HG02852 (cell line): ENCODE measurements at regions not wholly inside any gene's neighbourhood (a gene's known extent, or its start where the extent isn't known, plus 50 kb on each side); places are given as distances from the start of the nearest gene placed in this dataset.

ENCODE experiments used
- ATAC-seq: cut with Tn5 transposase; IDR thresholded peaks from one replicate; pipeline ENCODE4 v1.9.1; 2021; ENCODE audit warnings: mild to moderate bottlenecking, moderate library complexity; ENCODE audit not compliant: unreplicated experiment

DNA sequence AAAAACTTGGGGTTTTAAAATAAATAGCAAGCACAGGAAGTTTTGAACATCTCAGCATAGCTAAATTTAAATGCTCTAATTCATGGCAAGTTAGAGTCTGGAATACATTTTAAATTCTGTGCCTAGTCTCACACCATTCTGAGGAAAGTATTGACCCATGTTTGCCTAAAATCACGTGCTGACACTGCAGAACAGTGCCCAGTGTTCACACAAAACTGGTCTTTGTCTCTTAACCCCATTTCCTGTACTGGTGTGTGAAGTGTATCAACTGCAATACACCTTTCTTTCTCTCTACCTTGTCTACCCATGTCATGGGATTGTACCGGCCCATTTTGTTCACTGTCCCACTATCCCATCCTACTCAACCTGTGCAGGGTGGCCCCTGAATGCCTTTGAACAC is 749.7 kb upstream of the POM121L12 start:
- no peak for ATAC-seq

DNA sequence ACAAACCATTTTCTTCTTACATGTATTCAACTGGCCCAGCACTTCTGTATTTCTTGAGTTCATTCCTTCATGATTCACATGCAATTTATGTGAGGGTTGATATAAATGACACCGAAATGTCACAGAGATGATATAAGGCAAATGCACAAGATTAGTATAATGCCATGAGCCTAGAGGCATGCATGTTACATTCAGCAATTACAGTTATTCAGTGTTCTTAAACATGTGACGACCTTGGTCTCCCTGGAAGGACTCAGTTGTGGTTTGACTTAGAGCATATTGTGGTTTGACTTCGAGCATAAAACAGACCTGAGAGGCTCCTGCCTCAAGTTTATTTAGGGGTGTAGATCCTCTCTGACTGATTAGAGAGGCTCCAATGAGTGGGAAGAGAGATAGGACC is 752.1 kb upstream of the POM121L12 start:
- no peak for ATAC-seq

DNA sequence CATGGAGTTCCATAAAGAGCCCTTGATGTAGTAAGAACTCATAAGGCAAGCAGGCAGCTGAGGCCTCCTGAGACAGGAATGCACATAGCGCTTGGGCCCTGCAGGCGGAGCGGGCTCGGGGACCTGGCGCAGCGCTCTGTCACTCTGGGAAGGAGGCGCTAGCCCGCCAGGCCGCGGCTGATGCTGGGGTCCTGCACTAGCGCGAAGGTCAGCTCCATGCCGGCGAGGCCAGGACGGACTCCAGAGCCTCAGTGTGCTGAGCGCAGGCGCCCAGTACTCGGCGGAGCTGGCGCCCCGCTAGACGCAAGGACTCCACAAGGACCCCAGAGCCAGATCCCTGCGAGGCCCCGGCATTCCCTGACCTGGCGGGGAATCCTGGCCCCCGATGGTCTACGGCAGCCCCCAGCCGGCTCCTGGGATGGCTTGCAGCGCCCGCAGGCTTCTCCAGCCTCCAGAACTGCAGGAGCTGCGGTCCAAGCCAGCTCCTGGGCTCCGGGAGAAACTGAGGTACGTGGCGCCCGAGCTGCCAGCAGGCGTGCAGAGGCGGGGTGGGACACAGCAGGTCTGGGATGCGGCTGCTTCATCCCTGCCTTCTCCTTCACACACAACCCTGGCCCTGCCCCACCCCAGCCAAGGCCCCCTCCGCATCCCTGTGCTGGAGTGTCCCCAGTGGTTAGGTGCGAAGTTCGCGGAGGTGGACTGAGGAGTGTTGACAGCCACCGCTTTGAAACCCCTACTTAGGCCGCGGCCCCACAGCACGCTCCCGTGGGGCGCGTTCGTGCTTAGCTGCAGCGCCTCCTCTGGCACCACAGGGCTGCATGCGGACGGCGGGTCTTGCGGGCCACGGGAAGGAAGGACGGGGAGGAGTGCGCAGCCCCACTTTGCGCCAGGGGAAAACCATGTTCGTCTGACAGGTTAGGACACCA is 761.5 kb upstream of the POM121L12 start:
- ATAC-seq, result no peak

- ATAC-seq, result no peak
These were observed 763.7 kb upstream of the POM121L12 start for GRCh38 chr7:52271703-52272102.

GRCh38 chr7:52270301-52270700 is 765.1 kb upstream of the POM121L12 start:
- no peak for ATAC-seq

DNA sequence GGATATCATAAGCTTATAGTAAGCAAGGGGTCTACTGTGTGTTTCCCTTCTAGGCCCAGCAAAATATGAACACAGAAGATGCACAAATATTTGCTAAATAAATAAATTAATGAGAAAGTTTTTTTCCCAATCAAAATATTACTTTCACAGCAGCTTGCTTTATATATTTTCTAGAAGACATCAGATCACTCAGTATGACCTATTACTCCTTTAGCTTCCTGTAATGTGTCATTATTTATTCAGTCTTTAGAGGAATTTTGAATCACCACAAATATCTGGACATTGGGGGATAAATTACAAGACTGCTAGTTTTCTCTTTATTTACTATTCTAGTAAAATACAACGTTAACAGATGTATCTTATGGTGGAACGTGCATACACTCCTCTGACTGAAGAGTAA is 765.8 kb upstream of the POM121L12 start:
- ATAC-seq, result no peak

GRCh38 chr7:52261057-52261456 is 774.4 kb upstream of the POM121L12 start:
- ATAC-seq, result no peak

DNA sequence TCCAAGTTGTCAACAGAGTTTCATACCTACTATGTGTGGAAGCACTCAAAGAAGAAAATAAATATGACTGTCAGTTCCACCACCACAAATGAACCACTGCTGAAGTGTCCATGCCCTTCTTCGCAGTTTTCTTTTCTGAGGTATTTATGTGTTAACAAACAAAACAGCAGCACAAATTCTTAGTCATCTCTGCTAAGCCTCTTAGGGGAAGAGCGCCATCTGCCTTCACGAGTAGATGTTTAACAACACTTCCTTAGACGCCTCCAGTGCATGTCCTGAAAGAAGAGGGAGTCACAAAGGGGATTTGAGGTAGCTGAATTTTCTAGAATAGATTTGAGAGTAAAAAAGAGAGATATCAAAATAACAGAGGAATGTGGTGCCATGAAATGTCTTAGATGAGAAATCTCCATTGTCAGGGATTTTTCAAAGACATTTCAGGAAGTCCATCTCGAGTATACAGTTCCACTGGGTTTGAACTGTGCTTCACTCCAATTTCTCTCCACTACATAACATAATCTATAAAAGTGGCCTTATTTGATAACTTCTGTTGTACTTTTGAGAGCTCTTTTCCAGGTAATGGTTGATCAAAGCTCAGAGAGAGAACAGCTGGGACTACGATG is 775.3 kb upstream of the POM121L12 start:
- ATAC-seq, result no peak

DNA sequence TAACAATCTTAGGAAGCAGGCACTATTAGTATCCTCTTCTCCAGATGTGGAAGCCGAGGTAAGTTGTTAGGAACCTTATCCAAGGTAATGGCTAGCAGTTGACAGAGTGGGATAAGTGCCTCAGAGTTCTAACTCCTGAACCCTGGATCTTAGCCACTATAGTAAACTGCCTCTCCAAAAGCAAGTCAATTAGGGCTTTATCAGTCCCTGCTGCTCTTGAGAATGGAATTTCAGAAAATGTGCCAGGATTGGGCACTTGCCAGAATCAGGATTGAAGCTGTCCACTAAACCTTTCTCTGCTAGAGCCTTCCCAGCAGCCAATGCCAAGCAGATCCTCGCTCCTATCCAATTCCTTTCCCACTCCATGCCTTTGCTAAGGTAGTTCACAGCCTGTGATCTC is 777.5 kb upstream of the POM121L12 start:
- ATAC-seq, result no peak

DNA sequence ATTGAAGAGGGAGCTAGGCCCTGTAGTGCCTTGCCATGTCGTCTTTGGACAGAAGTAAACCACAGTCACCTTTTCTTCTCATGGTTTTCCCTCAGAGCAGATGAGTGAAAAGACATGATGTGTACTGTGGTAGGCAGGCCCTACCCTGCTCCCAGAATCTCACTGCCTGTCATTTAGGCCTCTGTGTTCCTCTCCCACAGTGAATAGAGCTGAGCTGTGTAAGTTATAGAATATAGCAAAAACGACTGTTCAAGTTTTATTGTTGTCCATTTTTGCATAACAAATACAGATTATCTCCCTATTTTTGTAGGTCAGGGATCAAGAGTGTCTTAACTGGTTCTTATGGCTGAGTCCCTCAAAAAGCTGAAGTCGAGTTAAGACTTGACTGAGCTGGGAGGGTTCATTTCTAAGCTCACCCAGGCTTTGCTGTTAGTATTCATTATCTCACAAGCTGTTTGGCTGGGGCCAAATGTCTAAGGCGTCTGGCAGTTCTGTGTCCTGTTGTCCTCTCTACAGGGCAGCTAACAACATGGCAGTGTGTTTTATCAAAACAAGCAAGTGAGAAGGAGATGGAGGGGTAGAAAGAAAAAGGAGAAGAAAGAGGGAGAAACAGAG is 780.9 kb upstream of the POM121L12 start:
- no peak for ATAC-seq

- ATAC-seq, result no peak
These were observed 781.5 kb upstream of the POM121L12 start for GRCh38 chr7:52253953-52254352.

- no peak for ATAC-seq
These were observed 785.7 kb upstream of the POM121L12 start for GRCh38 chr7:52249741-52250140.

GRCh38 chr7:52247518-52247917 is 787.9 kb upstream of the POM121L12 start:
- no peak for ATAC-seq

DNA sequence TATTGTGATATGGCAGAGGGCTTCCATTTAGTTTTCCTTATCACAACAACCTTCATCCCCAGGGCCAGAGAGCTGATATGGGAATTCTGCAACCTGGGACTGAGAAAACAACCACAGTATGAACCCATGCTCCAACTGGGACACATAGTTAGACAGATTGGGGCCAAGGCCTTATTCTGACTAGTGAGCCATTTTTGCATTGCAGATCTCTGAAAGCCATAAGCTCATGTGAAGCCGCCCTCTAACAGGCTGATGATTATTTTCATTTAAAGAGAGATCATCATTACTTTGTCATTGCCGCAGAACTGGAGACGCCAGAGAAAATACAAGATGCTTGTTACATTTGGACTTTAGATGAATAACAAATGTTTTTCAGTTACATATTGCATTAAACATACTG is 791.7 kb upstream of the POM121L12 start:
- ATAC-seq, result no peak

DNA sequence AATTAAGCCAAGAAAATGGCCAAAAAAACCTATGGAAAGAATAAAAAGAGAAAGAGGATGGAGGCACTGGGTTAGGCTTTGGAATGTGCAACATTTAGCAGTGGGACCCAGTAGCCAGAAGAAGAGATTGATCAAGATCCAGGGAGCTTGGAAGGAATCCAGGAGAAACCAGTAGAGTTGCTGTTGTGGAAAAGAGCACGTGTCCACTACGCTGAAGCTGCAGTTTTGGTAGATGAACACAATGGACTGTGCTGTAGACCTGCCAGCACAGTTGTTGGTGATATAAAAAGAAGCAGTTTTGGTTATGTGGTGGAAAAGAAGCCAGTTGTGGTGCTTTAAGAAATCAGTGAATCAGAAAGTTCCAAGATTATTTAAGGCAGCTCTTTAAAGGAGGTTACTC is 802.2 kb upstream of the POM121L12 start:
- no peak for ATAC-seq

DNA sequence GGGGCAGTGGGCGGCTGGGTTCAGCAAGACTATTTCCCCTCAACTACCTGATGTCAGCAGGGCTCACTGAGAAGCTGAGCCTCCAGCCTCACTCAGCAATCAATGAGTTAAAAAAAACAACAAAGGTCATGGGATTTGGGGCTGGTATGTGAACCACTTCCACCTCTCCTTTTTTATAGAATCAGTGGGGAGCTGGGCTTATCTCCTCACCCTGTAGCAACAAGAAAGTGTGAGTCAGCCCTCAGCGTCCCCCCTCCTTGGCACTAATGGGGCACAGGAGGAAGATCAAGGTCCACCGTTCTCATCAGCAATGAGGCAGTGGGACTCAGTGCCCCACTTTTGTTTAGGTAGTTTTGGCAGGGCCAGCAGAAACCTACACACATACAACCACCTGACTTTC is 823.5 kb upstream of the POM121L12 start:
- no peak for ATAC-seq

- no peak for ATAC-seq
These were observed 825.8 kb upstream of the POM121L12 start for GRCh38 chr7:52209614-52210013.

- no peak for ATAC-seq
These were observed 838.2 kb upstream of the POM121L12 start for GRCh38 chr7:52197221-52197620.

- ATAC-seq, result no peak
These were observed 839.8 kb upstream of the POM121L12 start for GRCh38 chr7:52195664-52196063.

DNA sequence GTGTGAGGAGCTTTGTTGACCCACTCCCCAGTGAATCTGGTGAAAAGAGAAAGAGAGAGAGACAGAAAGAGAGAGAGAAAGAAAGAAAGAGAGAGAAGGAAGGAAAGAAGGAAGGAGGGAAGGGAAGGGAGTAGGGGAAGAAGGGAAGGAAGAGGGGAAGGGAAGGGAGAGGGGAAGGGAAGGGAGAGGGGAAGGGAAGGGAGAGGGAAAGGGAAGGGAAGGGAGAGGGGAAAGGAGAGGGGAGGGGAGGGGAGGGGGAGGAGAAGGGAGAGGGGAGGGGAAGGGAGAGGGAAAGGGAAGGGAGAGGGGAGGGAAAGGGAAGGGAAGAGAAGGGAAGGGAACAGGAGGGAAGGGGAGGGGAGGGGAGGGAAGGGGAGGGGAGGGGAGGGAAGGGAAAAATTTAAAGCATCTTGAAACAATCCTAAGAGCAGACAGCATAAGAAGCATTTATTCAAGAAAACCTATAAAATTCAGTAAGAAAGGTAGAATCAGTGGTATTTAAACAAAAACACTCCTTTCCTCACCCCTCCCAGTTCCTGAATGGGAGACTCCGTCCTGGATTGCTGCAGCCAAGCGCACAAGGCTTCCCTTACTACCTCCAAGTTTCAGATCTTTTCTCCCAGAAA is 846.2 kb upstream of the POM121L12 start:
- no peak for ATAC-seq

- no peak for ATAC-seq
These were observed 851.3 kb upstream of the POM121L12 start for GRCh38 chr7:52184006-52184703.
